ENCODE measurements at regions not wholly inside any gene's neighbourhood (a gene's known extent, or its start where the extent isn't known, plus 50 kb on each side); places are given as distances from the start of the nearest gene placed in this dataset.
"Not testable (repeated sequence)": the region's sequence is repeated elsewhere in the genome, so short reads cannot be mapped to it uniquely, and the experiment has no call there.

DNA sequence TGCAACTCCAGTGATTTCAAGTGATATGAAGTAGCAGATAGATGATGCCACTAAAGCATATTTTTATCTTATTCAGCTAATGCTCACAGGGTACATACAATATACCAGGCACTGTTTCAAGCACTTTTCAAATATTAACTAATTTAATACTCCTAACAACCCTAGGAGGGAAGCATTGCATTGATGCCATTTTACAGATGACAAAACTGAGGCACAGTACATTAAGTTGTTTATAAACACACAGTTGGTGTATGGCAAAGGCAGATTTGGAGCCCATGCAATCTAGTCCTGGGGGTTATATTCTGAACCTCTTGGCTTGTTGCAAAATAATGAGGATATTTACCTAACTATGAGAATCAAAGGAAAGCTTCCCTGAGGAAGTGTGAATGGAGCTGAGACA is 371.0 kb downstream of the SFMBT2 start:
- peaks cover 18% of the 10 kb centered on the region; the same call in 1 of the 2 replicates for H3K27me3 ChIP-seq (ENCODE audit: insufficient read depth, low read length)
- ChIA-PET POLR2A (no interaction called here), RAD21 (ENCODE audit: low non-redundant PET in 1 of 2, low total read pairs in 2 of 2, uncharacterized antibody in 2 of 2, unreplicated experiment in 2 of 2) (no interaction called here), CTCF (no interaction called here)
- H3K9ac ChIP-seq (ENCODE audit: low read length): no peak overlapping the region
- no peaks in the 10 kb centered on the region for H4K20me1 ChIP-seq (ENCODE audit: insufficient read depth)
- no peak overlapping the region for H3K4me2 ChIP-seq (ENCODE audit: low read length)
- H3K36me3 ChIP-seq (ENCODE audit: control insufficient read depth in 1 of 2, insufficient read depth in 2 of 2, low read length in 2 of 2): no peaks in the 10 kb centered on the region
- BruUV-seq (replicated peaks): no TSS peak
- H3K4me3 ChIP-seq (replicated peaks in 1 of 2; ENCODE audit: low read depth in 1 of 2, low read length in 2 of 2): no peak overlapping the region
- DNase-seq (ENCODE audit: low read depth, low spot score) (no peak), ATAC-seq (no peak)
- no peak overlapping the region for H3K27ac ChIP-seq (ENCODE audit: low read depth, low read length)
- H2AFZ ChIP-seq (ENCODE audit: low read depth, low read length, poor library complexity, severe bottlenecking): no peak overlapping the region
- H3K4me1 ChIP-seq (ENCODE audit: control insufficient read depth in 1 of 2, insufficient read depth in 2 of 2, low read length in 2 of 2): no peaks in the 10 kb centered on the region
- no peaks in the 10 kb centered on the region for H3K79me2 ChIP-seq (ENCODE audit: insufficient read depth, low read length)
- TF ChIP-seq SRF (IDR thresholded peaks at IDR 0.05; ENCODE audit: low read depth) (no peak), POLR2A (IDR thresholded peaks at IDR 0.05; ENCODE audit: borderline replicate concordance, extremely low read depth, insufficient read depth, insufficient read length) (no peak), RAD21 (IDR thresholded peaks at IDR 0.05; ENCODE audit: low read depth) (no peak), EZH2phosphoT487 (IDR thresholded peaks at IDR 0.05; ENCODE audit: borderline replicate concordance) (no peak), CBX3 (IDR thresholded peaks at IDR 0.05; ENCODE audit: low read depth) (no peak), ZNF274 (IDR thresholded peaks at IDR 0.05; ENCODE audit: low read depth, low read length) (no peak)
- intact Hi-C loops (cut with micrococcal nuclease): no loop called here
- H3K9me3 ChIP-seq (ENCODE audit: control insufficient read depth in 1 of 2, insufficient read depth in 1 of 2, low read depth in 1 of 2, low read length in 2 of 2): no peaks in the 10 kb centered on the region
- H3K9me2 ChIP-seq (ENCODE audit: insufficient read depth): no peaks in the 10 kb centered on the region

DNA sequence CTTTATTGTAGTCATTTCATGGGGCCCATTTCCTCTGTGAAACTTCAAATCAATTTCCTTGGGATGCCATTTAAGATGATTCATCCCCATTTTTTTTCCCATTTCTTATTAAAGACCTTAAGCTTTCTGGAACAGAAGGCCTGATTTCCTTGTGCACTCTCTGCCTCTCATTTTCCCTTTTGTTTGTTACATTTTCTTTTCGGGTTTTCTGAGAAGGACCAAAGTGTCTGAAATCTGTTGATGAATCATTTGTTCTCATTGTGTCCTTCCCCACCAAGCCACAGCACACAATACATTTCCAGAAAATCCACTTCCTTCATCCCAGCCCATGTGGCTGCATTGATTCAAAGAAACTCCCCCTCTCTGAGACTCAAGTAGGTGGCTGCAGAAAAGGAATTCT is 372.4 kb downstream of the SFMBT2 start:
- H4K20me1 ChIP-seq (ENCODE audit: insufficient read depth): no peaks in the 10 kb centered on the region
- no TSS peak for BruUV-seq (replicated peaks)
- no peak overlapping the region for H3K9ac ChIP-seq (ENCODE audit: low read length)
- ChIA-PET RAD21 (ENCODE audit: low non-redundant PET in 1 of 2, low total read pairs in 2 of 2, uncharacterized antibody in 2 of 2, unreplicated experiment in 2 of 2) (no interaction called here), POLR2A (no interaction called here), CTCF (no interaction called here)
- H3K9me3 ChIP-seq (ENCODE audit: control insufficient read depth in 1 of 2, insufficient read depth in 1 of 2, low read depth in 1 of 2, low read length in 2 of 2): no peaks in the 10 kb centered on the region
- no peaks in the 10 kb centered on the region for H3K36me3 ChIP-seq (ENCODE audit: control insufficient read depth in 1 of 2, insufficient read depth in 2 of 2, low read length in 2 of 2)
- H3K27ac ChIP-seq (ENCODE audit: low read depth, low read length): no peak overlapping the region
- H3K4me3 ChIP-seq (replicated peaks in 1 of 2; ENCODE audit: low read depth in 1 of 2, low read length in 2 of 2): no peak overlapping the region
- no peaks in the 10 kb centered on the region for H3K9me2 ChIP-seq (ENCODE audit: insufficient read depth)
- peaks cover 18% of the 10 kb centered on the region; the same call in 1 of the 2 replicates for H3K27me3 ChIP-seq (ENCODE audit: insufficient read depth, low read length)
- no peak overlapping the region for H3K4me2 ChIP-seq (ENCODE audit: low read length)
- intact Hi-C loops (cut with micrococcal nuclease): no loop called here
- DNase-seq (ENCODE audit: low read depth, low spot score): no peak
- no peak for ATAC-seq
- no peaks in the 10 kb centered on the region for H3K79me2 ChIP-seq (ENCODE audit: insufficient read depth, low read length)
- TF ChIP-seq SP1 (IDR thresholded peaks at IDR 0.05; ENCODE audit: low read depth) (no peak), EZH2 (IDR thresholded peaks at IDR 0.05) (no peak), POLR2AphosphoS5 (IDR thresholded peaks at IDR 0.05; ENCODE audit: low read depth, low read length) (no peak), FOSL1 (IDR thresholded peaks at IDR 0.05; ENCODE audit: low read depth) (no peak), ELF1 (IDR thresholded peaks at IDR 0.05; ENCODE audit: borderline replicate concordance, low read depth) (no peak), JUND (IDR thresholded peaks at IDR 0.05) (no peak), EZH2phosphoT487 (IDR thresholded peaks at IDR 0.05; ENCODE audit: borderline replicate concordance) (no peak), ZNF274 (IDR thresholded peaks at IDR 0.05; ENCODE audit: low read depth, low read length) (no peak), EGR1 (IDR thresholded peaks at IDR 0.05; ENCODE audit: low read depth) (no peak), CBX3 (IDR thresholded peaks at IDR 0.05; ENCODE audit: low read depth) (no peak)
- TF ChIP-seq, protein P1, sequence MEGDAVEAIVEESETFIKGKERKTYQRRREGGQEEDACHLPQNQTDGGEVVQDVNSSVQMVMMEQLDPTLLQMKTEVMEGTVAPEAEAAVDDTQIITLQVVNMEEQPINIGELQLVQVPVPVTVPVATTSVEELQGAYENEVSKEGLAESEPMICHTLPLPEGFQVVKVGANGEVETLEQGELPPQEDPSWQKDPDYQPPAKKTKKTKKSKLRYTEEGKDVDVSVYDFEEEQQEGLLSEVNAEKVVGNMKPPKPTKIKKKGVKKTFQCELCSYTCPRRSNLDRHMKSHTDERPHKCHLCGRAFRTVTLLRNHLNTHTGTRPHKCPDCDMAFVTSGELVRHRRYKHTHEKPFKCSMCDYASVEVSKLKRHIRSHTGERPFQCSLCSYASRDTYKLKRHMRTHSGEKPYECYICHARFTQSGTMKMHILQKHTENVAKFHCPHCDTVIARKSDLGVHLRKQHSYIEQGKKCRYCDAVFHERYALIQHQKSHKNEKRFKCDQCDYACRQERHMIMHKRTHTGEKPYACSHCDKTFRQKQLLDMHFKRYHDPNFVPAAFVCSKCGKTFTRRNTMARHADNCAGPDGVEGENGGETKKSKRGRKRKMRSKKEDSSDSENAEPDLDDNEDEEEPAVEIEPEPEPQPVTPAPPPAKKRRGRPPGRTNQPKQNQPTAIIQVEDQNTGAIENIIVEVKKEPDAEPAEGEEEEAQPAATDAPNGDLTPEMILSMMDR (IDR thresholded peaks at IDR 0.05 in 2 of 3, conservative IDR thresholded peaks at IDR 0.05 in 1 of 3; ENCODE audit: borderline replicate concordance in 1 of 3, insufficient read depth in 1 of 3, low read depth in 2 of 3, low read length in 2 of 3): no peak
- TF ChIP-seq, protein P2, sequence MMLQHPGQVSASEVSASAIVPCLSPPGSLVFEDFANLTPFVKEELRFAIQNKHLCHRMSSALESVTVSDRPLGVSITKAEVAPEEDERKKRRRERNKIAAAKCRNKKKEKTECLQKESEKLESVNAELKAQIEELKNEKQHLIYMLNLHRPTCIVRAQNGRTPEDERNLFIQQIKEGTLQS (IDR thresholded peaks at IDR 0.05): no peak
- TF ChIP-seq, protein P3, sequence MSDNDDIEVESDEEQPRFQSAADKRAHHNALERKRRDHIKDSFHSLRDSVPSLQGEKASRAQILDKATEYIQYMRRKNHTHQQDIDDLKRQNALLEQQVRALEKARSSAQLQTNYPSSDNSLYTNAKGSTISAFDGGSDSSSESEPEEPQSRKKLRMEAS (IDR thresholded peaks at IDR 0.05): no peak
- no peaks in the 10 kb centered on the region for H3K4me1 ChIP-seq (ENCODE audit: control insufficient read depth in 1 of 2, insufficient read depth in 2 of 2, low read length in 2 of 2)
- no peak overlapping the region for H2AFZ ChIP-seq (ENCODE audit: low read depth, low read length, poor library complexity, severe bottlenecking)

DNA sequence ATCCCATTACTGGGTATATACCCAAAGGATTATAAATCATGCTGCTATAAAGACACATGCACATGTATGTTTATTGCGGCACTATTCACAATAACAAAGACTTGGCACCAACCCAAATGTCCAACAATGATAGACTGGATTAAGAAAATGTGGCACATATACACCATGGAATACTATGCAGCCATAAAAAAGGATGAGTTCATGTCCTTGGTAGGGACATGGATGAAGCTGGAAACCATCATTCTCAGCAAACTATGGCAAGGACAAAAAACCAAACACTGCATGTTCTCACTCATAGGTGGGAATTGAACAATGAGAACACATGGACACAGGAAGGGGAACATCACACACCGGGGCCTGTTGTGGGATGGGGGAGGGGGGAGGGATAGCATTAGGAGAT is 373.4 kb downstream of the SFMBT2 start:
- BruUV-seq (replicated peaks); H3K9me3 ChIP-seq (ENCODE audit: control insufficient read depth in 1 of 2, insufficient read depth in 1 of 2, low read depth in 1 of 2, low read length in 2 of 2); POLR2A ChIA-PET; intact Hi-C loops (cut with micrococcal nuclease); H3K36me3 ChIP-seq (ENCODE audit: control insufficient read depth in 1 of 2, insufficient read depth in 2 of 2, low read length in 2 of 2); H3K4me2 ChIP-seq (ENCODE audit: low read length); H3K4me3 ChIP-seq (replicated peaks in 1 of 2; ENCODE audit: low read depth in 1 of 2, low read length in 2 of 2); DNase-seq (ENCODE audit: low read depth, low spot score); RAD21 ChIA-PET (ENCODE audit: low non-redundant PET in 1 of 2, low total read pairs in 2 of 2, uncharacterized antibody in 2 of 2, unreplicated experiment in 2 of 2); H3K27ac ChIP-seq (ENCODE audit: low read depth, low read length); H3K9me2 ChIP-seq (ENCODE audit: insufficient read depth); H3K79me2 ChIP-seq (ENCODE audit: insufficient read depth, low read length); H4K20me1 ChIP-seq (ENCODE audit: insufficient read depth); H3K4me1 ChIP-seq (ENCODE audit: control insufficient read depth in 1 of 2, insufficient read depth in 2 of 2, low read length in 2 of 2); CTCF ChIA-PET; H3K9ac ChIP-seq (ENCODE audit: low read length); H2AFZ ChIP-seq (ENCODE audit: low read depth, low read length, poor library complexity, severe bottlenecking); ATAC-seq: not testable (repeated sequence)
- peaks cover 16% of the 10 kb centered on the region; the same call in 1 of the 2 replicates for H3K27me3 ChIP-seq (ENCODE audit: insufficient read depth, low read length)

Measured in HCT116 (cell line).